IMR-90 (cell line): ENCODE measurements at regions not wholly inside any gene's neighbourhood (a gene's known extent, or its start where the extent isn't known, plus 50 kb on each side); places are given as distances from the start of the nearest gene placed in this dataset.

Source experiments
- ATAC-seq: fragments of 200-7000 bp; cut with Tn5 transposase; 2 replicates; pipeline ENCODE4 v1.9.1; 2020; ENCODE audit warnings: low read depth, mild to moderate bottlenecking, moderate library complexity
- BruUV-seq: library from RNA; stranded (reverse); fragments of 400-500 nt; replicated peaks from 2 replicates; lab custom pipeline; 2021; lab: Mats Ljungman, UMichigan
- CTCF ChIA-PET: fragments of 300-600 bp; formaldehyde crosslinking; extraction: SDS; loops from one replicate; lab custom pipeline; 2021; ENCODE audit warnings: antibody characterized with exemption; lab: Yijun Ruan, JAX
- POLR2A ChIA-PET: fragments of 300-600 bp; sonication (Branson Sonifier 250); formaldehyde crosslinking; loops from one replicate; lab custom pipeline; 2022; ENCODE audit warnings: antibody characterized with exemption; ENCODE audit not compliant: unreplicated experiment; lab: Charles Lee
- DNase-seq: peaks from one replicate; pipeline ENCODE4 v3.0.0; 2013
- H2AFZ ChIP-seq: replicated peaks from 2 replicates; pipeline ENCODE3; 2013; ENCODE audit warnings: low read length, mild to moderate bottlenecking; ENCODE audit not compliant: poor library complexity
- H2AK5ac ChIP-seq: 2 replicates; pipeline ENCODE4 v1.6.1; 2013; ENCODE audit warnings: low read depth, low read length, inconsistent platforms
- H2AK9ac ChIP-seq: replicated peaks from 2 replicates; pipeline ENCODE3; 2013; ENCODE audit warnings: mild to moderate bottlenecking, low read depth, low read length, moderate library complexity; ENCODE audit not compliant: poor library complexity
- H2BK120ac ChIP-seq: 2 replicates; pipeline ENCODE4 v1.6.1; 2013; ENCODE audit warnings: low read depth, low read length, inconsistent platforms
- H2BK15ac ChIP-seq: 3 replicates; pipeline ENCODE4 v1.6.1; 2013; ENCODE audit warnings: low read depth, low read length, inconsistent platforms
- H2BK20ac ChIP-seq: 2 replicates; pipeline ENCODE4 v1.6.1; 2013; ENCODE audit warnings: low read depth, mild to moderate bottlenecking, inconsistent platforms, low read length, moderate library complexity
- H2BK5ac ChIP-seq: 2 replicates; pipeline ENCODE4 v1.6.1; 2013; ENCODE audit warnings: mild to moderate bottlenecking, low read depth, low read length, inconsistent platforms; ENCODE audit not compliant: poor library complexity, severe bottlenecking
- H3K14ac ChIP-seq: replicated peaks from 2 replicates; pipeline ENCODE4 v1.6.1; 2013; ENCODE audit warnings: low read depth, low read length, inconsistent platforms
- H3K18ac ChIP-seq: 2 replicates; pipeline ENCODE4 v1.6.1; 2013; ENCODE audit warnings: low read depth, low read length, control low read depth
- H3K23ac ChIP-seq: 2 replicates; pipeline ENCODE4 v1.6.1; 2013; ENCODE audit warnings: low read depth, low read length, inconsistent platforms
- H3K27ac ChIP-seq: 2 replicates; pipeline ENCODE4 v1.5.1; 2013; ENCODE audit warnings: mild to moderate bottlenecking, control low read depth, low read length; ENCODE audit not compliant: insufficient read depth
- H3K27me3 ChIP-seq: 2 replicates; pipeline ENCODE4 v1.6.1; 2013; ENCODE audit warnings: low read length; ENCODE audit not compliant: control insufficient read depth, insufficient read depth
- H3K36me3 ChIP-seq: 2 replicates; pipeline ENCODE4 v1.6.1; 2013; ENCODE audit warnings: low read length, mixed read lengths; ENCODE audit not compliant: control insufficient read depth, insufficient read depth
- H3K4ac ChIP-seq: 2 replicates; pipeline ENCODE4 v1.6.1; 2013; ENCODE audit warnings: low read depth, low read length, inconsistent platforms
- H3K4me1 ChIP-seq: 2 replicates; pipeline ENCODE4 v1.6.1; 2013; ENCODE audit warnings: low read length, mixed read lengths; ENCODE audit not compliant: control insufficient read depth, insufficient read depth
- H3K4me2 ChIP-seq: 2 replicates; pipeline ENCODE4 v1.6.1; 2013; ENCODE audit warnings: low read depth, mild to moderate bottlenecking, control low read depth, low read length, moderate library complexity
- H3K4me3 ChIP-seq: 2 replicates; pipeline ENCODE4 v1.5.1; 2013; ENCODE audit warnings: low read depth, mild to moderate bottlenecking, control low read depth, low read length, moderate library complexity; ENCODE audit not compliant: insufficient read depth
- H3K56ac ChIP-seq: 2 replicates; pipeline ENCODE4 v1.6.1; 2013; ENCODE audit warnings: low read length, inconsistent platforms; ENCODE audit not compliant: insufficient read depth; ENCODE audit errors: extremely low read depth
- H3K79me1 ChIP-seq, 2 experiments: 2 replicates each; pipeline ENCODE4 v1.6.1; 2013; ENCODE audit warnings: low read length in 2 of 2, inconsistent platforms in 1 of 2, low read depth in 1 of 2
- H3K9ac ChIP-seq: 2 replicates; pipeline ENCODE4 v1.6.1; 2013; ENCODE audit warnings: low read depth, low read length, control low read depth
- H3K9me1 ChIP-seq: 2 replicates; pipeline ENCODE4 v1.6.1; 2013; ENCODE audit warnings: low read length, inconsistent platforms; ENCODE audit not compliant: insufficient read depth
- H3K9me3 ChIP-seq: 2 replicates; pipeline ENCODE4 v1.6.1; 2013; ENCODE audit warnings: low read length; ENCODE audit not compliant: control insufficient read depth, insufficient read depth
- H4K20me1 ChIP-seq: 2 replicates; pipeline ENCODE4 v1.6.1; 2013; ENCODE audit warnings: low read length, inconsistent platforms; ENCODE audit not compliant: insufficient read depth
- H4K5ac ChIP-seq: 2 replicates; pipeline ENCODE4 v1.6.1; 2013; ENCODE audit warnings: mild to moderate bottlenecking, low read depth, low read length, control low read depth
- H4K8ac ChIP-seq, 2 experiments: 2 replicates each; pipeline ENCODE4 v1.6.1; 2013; ENCODE audit warnings: low read depth in 2 of 2, low read length in 2 of 2, control low read depth in 1 of 2, inconsistent platforms in 1 of 2
- H4K91ac ChIP-seq: 2 replicates; pipeline ENCODE4 v1.6.1; 2013; ENCODE audit warnings: low read depth, low read length, inconsistent platforms; ENCODE audit not compliant: insufficient read depth
- BHLHE40 ChIP-seq: fragments of 150-350 bp; IDR thresholded peaks from 2 replicates; pipeline ENCODE4 v1.6.1; 2016; ENCODE audit warnings: mild to moderate bottlenecking, low read depth, low read length
- WGBS, 2 experiments: methylation state at CpG; one replicate each; pipeline versions ENCODE4 v1.1.5 to v1.1.7; 2013; ENCODE audit warnings: missing lambda C conversion rate in 2 of 2; ENCODE audit not compliant: insufficient read length in 1 of 2; ENCODE audit errors: extremely low coverage in 2 of 2; 5-methylcytosine and 5-hydroxymethylcytosine counted together
- dilution Hi-C: fragments of 300-500 bp; cut with HindIII; formaldehyde crosslinking; loops from one replicate; pipeline ENCODE4 v1.14.3; 2018; ENCODE audit warnings: low sequenced_read_pairs; ENCODE audit not compliant: unreplicated experiment
- in situ Hi-C: fragments of 300-500 bp; cut with MboI; formaldehyde crosslinking; loops from 3 replicates; pipeline ENCODE4 v1.14.3; 2019; ENCODE audit warnings: low sequenced_read_pairs, inconsistent platforms, mixed read lengths
- intact Hi-C: fragments of 100-400 bp; cut with micrococcal nuclease; formaldehyde crosslinking; loops from 2 replicates; pipeline ENCODE4 v1.10.0; 2022
- TF ChIP-seq, protein P1 (sequence below): conservative IDR thresholded peaks from 2 replicates; pipeline ENCODE4 v1.5.1; 2012; ENCODE audit warnings: mild to moderate bottlenecking, low read depth, low read length, improper control_type of control experiment

DNA sequence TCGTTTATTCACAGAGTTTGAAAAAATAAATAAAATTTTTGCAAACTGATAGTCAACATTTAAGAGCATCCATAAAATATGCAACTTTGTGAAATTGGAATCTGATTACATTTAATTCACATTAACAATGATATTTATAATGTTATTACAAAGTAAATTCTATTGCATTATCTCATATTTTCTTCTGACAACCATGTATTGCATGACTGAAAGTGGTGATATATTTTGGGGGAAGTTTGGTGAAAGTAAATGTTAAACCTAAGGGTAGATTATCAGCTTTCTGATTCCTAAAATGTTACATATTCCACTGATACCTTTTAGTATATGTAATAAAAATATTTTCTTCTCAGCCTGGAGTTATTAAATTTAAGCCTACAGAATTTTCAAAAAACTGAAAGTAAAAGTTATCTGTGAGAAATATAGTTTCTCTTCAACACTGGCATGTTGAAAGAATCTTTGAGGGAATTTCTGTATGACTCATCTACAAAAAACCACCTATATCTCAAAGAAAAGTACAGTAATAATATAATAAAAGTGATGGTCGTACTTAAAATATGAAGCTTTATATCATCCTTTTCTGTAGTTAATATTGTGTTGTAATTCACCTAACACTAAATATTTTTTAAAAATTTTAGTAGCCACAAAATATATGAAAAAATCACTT lies 1179.6 kb upstream of the PCDH7 start:
- H3K18ac ChIP-seq, result no peak overlapping the region
- H2AK9ac ChIP-seq, result no peak overlapping the region
- no peak overlapping the region for H2BK5ac ChIP-seq
- BruUV-seq, result no TSS peak
- H3K23ac ChIP-seq, result no peak overlapping the region
- in situ Hi-C loops, result no loop called here
- H3K27ac ChIP-seq, result no peak overlapping the region
- H3K4ac ChIP-seq, result no peak overlapping the region
- intact Hi-C loops, result no loop called here
- no peak overlapping the region for H4K8ac ChIP-seq
- no CpG with 5 or more reads among the region's 2 CpGs for WGBS, 2 experiments
- H3K9me1 ChIP-seq, result no peaks in the 10 kb centered on the region; the same call in 1 of the 2 replicates
- ATAC-seq, result no peak
- H3K4me2 ChIP-seq, result peak overlapping the region; percentile 62; the same call in 1 of the 2 replicates
- no peak overlapping the region for H2BK120ac ChIP-seq
- no peak overlapping the region for H3K9ac ChIP-seq
- H3K4me1 ChIP-seq, result no peaks in the 10 kb centered on the region
- CTCF ChIA-PET, result no interaction called here
- no peaks in the 10 kb centered on the region; the same call in 1 of the 2 replicates for H3K9me3 ChIP-seq
- H3K27me3 ChIP-seq, result no peaks in the 10 kb centered on the region
- no peak overlapping the region for H3K56ac ChIP-seq
- no peak overlapping the region for H2BK20ac ChIP-seq
- H2BK15ac ChIP-seq, result no peak overlapping the region
- POLR2A ChIA-PET, result no interaction called here
- no peak overlapping the region for H4K91ac ChIP-seq
- dilution Hi-C loops, result no loop called here
- DNase-seq, result peak; percentile 36
- TF ChIP-seq, protein P1, sequence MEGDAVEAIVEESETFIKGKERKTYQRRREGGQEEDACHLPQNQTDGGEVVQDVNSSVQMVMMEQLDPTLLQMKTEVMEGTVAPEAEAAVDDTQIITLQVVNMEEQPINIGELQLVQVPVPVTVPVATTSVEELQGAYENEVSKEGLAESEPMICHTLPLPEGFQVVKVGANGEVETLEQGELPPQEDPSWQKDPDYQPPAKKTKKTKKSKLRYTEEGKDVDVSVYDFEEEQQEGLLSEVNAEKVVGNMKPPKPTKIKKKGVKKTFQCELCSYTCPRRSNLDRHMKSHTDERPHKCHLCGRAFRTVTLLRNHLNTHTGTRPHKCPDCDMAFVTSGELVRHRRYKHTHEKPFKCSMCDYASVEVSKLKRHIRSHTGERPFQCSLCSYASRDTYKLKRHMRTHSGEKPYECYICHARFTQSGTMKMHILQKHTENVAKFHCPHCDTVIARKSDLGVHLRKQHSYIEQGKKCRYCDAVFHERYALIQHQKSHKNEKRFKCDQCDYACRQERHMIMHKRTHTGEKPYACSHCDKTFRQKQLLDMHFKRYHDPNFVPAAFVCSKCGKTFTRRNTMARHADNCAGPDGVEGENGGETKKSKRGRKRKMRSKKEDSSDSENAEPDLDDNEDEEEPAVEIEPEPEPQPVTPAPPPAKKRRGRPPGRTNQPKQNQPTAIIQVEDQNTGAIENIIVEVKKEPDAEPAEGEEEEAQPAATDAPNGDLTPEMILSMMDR, result no peak
- no peak for TF ChIP-seq BHLHE40
- H2AK5ac ChIP-seq, result no peak overlapping the region
- no peaks in the 10 kb centered on the region for H3K79me1 ChIP-seq
- no peaks in the 10 kb centered on the region for H3K36me3 ChIP-seq
- H3K14ac ChIP-seq, result no peak overlapping the region
- no peaks in the 10 kb centered on the region for H4K20me1 ChIP-seq
- no peak overlapping the region for H3K4me3 ChIP-seq
- no peak overlapping the region for H4K5ac ChIP-seq
- no peak overlapping the region for H2AFZ ChIP-seq
